NCI-H2196 (cell line): ENCODE measurements at regions not wholly inside any gene's neighbourhood (a gene's known extent, or its start where the extent isn't known, plus 50 kb on each side); places are given as distances from the start of the nearest gene placed in this dataset.

Experiments
- DNase-seq: peaks from one replicate; lab custom pipeline; 2025; ENCODE audit not compliant: unreplicated experiment; lab: John Stamatoyannopoulos, UW

DNA sequence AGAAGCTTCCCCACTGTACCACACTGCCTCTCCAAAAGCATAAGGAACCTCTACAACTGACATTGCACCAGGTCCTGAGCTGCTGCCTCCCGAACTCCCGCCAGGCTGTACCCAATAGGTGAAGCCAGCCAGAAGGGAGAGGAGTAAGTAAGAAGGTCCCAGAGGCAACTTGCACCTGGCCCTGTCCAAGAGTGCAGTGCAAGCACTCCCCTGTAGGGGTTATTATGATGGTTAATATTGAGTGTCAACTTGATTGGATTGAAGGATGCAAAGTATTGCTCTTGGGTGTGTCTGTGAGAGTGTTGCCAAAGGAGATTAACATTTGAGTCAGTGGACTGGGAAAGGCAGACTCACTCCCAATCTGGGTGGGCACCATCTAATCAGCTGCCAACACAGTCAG lies 879.3 kb upstream of the SLIT2 start:
- DNase-seq: no peak

DNA sequence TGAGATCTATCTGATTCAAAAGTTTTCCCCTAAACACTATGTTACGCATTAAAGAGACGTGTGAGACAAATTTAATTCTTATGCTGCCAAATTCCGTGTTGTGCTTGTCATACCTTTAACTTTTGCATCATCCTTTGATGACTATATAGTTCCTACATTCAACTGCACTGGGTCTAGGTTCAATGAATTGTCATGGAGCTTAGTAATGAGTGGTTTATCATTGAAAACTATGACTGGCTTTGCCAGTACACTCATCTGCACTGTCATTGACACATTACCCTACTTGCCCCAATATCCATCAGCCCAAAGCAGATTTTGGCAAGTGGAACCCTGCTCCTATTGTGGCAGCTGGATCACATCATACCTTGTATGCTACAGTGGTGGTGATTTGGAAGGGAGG lies 882.9 kb upstream of the SLIT2 start:
- DNase-seq: no peak

DNA sequence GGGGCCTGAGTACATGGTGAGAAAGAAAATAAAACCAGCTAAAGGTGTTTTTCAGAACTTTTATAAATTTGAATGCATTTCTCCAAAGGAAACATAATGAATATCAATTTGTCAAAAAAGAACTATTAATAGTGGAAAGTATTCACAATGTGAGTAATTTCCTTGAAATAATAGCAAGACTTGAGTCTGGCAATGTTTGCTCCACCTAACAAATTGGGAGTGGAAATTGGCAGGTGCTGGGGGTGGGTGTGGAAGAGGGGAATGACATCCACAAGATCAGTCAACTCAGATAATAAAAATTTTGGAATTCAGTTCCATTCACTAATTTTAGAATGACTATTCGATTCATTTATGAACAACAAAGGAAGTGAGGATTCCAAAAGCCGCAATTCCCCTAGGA lies 884.8 kb upstream of the SLIT2 start:
- no peak for DNase-seq

DNA sequence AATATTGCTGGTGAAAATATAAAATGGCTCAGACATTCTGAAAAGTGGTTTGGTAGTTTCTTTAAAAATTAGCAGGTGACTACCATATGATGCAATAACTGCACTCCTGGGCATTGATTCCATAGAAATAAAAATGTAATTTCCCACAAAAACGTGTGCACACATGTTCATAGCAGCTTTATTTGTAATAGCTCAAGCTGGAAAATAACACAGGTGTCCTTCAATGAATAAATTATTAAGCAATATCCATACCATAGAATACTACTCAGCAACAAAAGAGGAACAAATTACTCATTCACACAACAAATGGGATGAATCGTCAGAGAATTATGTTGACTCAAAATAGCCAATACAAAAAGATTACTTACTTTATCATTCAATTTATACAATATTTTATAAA lies 893.7 kb upstream of the SLIT2 start:
- DNase-seq: no peak

DNA sequence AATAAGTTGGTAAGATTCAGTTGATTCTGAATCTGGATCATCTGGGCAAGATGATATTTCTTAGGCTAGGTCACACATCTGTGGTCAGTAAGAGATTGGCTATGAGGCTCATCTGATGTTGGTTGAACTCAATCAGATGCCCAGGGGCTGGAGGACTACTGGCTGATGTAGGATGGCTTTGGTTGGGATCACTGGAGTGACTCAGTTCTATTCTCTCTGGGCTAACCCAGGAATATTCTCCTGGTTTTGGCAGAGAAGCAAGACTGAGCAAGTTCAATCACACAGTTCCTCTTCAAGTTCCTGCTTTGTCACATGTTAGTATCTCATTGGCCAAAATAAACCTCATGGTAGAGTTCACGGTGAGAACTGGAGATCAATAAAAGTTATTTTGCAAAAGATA lies 902.3 kb upstream of the SLIT2 start:
- no peak for DNase-seq

DNA sequence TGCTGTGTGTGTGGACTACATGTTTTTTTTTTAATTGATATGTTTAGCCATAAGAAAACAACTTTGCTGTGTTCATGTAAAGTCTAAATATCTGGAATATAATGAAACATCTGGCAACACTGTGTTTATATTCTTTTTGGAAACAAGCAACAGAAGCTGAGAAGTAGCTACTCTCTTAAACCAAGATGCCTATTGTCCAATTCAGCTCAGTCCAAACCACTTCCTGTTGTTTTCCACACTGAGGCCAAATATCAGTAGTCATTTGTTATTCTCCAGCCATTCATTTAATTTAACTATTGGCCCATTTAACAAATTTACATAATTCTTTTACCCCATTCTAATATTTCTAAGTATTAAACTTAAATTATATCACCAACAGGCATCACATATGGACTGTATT lies 903.0 kb upstream of the SLIT2 start:
- no peak for DNase-seq

DNA sequence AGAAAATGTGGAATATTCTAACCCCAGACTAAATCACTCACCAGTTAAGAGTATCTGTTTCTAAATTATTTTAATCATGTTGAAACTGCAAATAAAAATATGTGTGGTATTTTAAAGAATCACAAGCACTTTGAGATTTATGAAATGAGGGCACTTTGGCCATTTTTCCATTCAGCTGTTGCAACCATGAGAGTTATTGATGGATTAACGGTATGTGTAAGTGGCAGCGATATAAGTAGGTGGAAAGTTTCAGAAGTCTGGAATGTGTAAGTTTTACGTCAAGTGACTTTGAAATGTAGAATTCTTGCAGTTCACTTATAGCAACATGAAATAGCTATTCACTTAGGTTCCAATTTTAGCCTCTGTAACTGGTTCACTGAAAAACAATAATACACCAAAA lies 905.1 kb upstream of the SLIT2 start:
- no peak for DNase-seq

DNA sequence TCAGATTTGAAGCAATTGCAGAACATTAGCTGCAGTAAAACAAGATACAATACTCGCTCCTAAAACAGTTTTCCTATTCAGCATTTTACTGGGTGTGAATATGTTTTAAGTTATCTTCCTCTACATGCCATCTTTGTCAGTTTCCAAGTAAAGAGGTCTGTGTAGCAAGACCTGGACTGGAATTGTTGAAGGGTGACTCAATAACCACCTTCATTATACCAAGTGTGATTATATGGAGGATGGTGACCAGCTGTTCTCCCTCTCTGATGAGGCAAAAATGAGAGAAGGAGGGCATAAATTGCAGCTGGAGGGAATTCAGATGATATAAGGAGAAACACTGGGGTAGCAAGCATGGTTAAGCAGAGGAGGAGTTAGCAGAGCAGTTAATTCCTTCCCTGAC lies 922.1 kb upstream of the SLIT2 start:
- DNase-seq: no peak

DNA sequence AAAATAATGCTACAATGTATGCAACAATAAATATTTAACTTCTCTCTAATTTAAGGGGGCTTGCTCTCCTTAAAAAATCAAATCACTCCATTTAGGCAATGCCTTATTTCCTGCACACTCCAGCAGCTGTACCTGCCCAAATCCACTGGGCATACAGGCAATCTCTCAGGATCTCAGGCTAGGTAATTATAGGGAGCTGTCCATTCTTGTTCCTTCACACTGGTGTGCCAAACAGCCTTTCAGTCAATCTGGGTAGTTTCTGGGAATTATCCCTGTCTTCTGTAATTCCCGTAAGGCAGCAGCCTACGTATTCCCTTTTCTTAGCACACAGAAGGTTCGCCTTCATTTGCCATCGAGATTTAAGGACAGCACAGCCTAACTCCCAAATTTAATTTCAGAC lies 922.6 kb upstream of the SLIT2 start:
- DNase-seq: no peak

DNA sequence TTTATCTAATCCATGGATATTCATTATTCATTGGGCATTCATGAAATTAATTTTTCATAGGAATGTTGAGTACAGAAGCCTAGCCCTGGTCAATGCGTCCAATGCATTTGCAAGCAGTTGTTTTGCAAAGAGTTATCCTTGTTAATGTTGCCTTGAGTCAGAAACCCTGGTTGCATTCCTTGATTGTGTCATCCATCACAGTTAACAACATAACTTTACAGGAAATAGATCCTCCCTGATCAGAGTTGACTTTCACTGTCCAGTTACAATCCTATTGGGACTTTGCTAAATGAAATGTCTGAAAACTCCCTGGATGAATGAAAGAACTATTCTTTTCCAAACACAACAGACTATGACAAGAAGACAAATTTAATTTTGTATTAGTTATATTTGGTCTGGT lies 924.3 kb upstream of the SLIT2 start:
- no peak for DNase-seq

DNA sequence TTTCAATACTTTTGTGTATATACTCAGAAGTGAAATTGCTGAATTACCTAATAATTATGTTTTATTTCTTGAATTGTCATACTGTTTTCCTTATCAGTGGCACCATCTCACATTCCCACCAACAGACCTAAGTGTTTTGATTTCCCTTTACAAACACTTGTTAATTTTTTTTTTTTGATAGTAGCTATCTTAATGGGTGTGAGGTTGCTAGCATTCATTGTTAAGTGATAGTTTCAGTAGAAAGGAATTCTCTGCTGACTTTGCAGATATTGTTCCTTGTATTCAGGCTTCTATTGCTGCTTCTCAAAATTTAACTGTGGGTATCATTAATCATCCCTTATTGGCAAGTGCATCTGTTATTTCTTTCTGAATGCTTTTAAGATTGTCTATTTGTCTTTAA lies 927.5 kb upstream of the SLIT2 start:
- DNase-seq: no peak

DNA sequence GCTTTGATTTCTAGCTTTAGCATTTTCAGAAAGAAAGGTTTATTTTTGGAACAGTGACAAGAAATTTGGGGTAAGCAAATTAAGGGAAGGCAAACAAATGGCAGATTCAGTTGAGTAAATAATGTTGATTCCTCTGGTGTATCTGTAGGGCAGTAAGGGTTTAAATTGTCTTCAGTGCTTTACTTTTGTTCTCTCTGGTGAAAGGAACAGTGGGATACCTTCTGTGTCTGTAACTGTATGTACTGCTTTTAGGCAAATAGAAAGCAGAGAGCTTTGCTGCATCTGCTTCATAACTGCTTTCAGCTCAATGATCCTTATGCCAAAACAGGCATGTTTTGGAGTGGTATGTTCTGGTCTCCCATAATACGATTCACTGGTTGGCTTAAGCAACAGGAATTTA lies 932.1 kb upstream of the SLIT2 start:
- DNase-seq: no peak

DNA sequence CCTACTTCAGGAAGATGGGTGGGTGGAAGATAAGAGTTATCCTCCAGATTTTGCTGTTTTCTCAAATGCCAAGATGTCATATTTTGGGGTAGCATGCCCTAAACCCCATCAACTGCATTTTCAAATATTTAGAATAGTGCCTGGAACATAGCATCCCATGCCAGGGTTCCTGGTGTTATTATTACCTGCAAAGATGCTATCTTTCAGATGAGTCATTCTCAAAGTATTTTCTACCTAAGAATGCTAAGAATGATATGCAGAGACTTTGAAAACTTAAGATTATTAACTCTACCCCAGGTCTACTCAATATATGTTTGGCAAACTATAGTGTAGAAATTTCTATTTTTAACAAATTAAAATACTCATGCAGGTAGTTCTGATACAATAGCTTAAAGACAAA lies 934.3 kb upstream of the SLIT2 start:
- DNase-seq: no peak

DNA sequence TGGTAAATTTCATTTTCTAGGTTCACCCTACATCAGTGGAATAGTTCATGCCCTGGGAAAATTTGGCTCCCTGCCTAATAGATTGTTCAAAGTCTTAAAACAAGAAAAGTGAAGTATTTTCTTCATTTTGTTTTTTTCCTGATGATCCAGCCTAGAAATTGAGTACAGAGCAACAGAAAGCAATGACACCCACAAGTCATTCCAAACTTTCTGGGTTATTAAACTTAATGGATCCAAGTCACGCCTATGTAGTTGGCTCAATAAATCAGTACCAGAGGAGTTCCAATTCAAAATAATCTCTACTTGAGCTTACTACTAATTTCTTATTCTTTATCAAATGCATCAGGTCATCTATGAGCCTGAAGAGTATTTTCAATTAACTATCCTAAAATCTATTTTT lies 937.6 kb upstream of the SLIT2 start:
- DNase-seq: no peak

DNA sequence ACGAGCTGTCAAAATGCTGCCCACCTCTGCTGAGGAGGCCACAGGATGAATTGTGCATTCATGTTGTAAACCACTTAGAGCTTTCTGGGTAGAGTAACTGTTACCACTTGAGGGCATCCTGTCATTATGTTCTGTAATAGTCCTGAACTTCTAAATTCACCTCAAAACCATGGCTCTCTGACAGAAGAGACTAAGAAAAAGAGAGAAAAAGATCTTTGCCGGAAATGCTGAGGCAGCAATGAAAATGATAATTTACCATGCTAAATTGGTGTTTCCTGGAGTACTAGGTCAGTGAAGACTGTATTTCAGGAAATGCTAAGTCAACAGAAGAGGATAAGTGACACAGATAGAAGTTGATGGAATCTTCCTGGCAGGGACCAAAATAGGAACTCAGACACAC lies 942.3 kb upstream of the SLIT2 start:
- no peak for DNase-seq

DNA sequence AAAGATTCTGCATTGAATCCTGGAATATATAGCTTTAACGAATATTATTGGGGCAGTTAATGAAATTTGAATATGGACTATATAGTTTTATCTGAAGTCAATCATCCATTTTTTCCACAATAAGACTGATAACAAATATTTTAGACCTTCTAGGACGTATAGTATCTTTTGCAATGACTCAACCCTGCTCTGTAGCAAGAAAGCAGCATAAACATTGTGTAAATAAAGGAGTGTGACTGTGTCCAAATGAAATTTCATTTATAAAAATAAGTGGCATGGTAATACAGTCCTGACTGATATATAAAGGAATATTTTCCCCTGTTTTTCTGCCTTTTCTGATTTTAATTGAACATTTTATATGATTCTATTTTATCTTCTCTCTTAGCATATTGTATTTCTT lies 947.7 kb upstream of the SLIT2 start:
- DNase-seq: no peak

DNA sequence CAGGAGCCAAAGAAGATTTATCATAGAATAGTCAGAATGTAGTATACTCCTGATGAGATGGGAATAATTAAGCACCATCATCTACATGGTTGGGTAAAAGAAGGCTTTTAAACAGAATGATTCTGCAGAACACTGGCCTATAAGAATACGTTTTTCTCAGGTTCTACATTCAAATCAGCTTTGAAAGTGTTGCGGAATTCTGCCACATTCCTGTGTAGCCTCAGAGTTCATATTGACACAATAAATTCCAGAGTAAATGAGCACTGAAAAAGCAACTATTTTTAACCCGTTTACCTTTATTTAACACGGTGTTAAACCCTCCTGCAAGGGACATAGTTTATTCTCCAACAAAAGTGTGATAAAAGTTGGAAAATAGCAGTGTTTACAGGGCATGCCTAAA lies 950.2 kb upstream of the SLIT2 start:
- DNase-seq: no peak

DNA sequence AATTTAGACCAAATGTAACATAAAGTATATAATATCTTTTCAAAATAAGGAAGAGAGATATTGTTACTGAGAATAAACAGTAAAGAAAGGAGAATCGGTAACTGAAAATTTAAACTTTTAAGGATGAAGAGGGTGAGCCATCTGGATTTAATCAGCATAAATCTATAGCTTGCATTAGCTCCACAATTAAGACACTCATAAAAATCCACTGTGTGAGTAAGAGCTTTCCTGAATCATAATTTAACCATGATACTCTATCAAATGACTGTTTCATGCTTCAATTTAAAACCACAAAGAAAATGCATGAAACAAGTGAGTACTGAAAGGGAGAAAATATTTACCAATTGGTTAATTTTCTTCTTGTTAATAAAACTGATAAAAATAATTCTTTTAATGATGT lies 951.5 kb upstream of the SLIT2 start:
- no peak for DNase-seq

DNA sequence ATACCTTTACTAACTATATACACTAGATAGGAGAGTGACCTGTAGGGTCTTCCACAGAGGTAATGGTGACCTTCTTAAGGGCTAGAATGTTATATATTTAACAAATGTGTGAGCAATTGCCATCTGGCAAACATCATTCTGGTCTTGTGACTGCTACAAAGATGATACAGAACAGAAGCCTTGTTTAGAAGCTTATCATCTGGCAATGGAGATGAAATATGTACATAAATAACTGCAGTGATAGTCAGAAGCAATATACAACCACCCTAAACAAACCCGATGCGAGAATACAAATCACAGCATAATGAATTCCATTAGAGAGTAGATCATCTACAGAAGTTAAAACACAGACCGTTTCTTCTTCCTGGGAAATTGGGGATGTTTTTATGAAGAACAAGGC lies 952.7 kb upstream of the SLIT2 start:
- no peak for DNase-seq

DNA sequence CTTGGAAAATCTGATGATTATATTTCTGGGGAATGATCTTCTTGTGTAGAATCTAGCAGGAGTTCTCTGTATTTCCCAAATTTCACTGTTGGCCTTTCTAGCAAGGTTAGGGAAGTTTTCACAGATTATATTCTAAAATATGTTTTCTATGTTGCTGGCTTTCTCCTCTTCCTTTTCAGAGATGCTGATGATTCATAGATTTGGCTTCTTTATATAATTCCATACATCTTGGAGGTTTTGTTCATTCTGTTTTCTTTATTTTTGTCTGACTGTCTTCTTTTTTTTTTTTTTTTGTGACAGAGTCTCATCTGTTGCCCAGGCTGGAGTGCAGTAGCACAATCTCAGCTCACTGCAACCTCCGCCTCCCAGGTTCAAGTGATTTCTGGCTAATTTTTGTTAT lies 957.9 kb upstream of the SLIT2 start:
- no peak for DNase-seq

DNA sequence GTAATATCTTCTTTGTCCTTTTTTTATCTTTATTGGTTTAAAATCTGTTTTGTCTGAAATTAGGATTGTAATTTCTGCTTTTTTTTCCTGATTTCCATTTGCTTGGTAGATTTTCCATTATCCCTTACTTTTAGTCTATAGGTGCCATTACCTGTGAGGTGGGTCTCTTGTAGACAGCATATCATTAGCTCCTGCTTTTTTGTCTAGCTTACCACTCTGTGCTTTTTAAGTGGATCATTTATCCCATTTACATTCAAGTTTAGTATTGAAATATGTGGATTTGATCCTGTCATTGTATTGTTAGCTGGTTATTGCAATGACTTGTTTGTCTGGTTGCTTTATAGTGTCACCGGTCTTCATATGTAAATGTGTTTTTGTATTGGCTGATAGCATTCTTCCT lies 958.6 kb upstream of the SLIT2 start:
- no peak for DNase-seq

DNA sequence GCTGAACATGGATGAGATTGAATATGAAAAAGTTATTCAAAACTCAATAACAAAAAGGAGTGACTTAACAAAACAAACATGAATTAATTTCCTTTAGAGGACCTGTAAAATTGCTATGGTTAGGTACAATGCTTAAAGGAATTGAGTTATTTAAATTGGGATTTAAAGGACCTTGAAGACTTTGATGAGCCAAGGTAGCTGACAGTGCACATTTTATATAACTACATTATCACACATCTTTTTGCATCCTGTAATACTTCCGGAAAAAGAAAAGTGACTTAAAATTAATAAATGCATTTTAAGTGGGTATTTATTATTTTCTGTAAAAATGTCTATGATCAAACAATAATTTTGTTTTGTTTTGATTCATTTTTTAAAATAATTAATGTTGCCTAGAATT lies 964.8 kb upstream of the SLIT2 start:
- no peak for DNase-seq

DNA sequence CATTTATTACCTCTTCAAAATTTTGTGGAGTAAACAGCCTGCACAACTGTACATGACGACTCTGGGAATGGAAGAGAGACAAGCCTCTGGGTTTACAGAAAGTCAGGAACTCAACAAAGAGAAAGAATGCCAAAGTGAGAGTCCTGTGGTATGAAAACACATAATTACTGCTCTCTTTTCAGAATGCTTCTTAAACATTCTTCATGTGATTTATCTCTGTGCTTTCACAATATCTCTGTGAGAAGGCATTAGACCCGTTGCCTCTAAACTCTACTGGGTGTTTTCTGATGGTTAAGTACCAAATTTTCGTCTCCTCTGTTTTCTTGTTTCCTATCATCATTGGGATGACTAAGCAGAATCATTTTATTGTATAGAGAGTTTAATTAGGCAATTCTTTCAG lies 966.6 kb upstream of the SLIT2 start:
- no peak for DNase-seq

DNA sequence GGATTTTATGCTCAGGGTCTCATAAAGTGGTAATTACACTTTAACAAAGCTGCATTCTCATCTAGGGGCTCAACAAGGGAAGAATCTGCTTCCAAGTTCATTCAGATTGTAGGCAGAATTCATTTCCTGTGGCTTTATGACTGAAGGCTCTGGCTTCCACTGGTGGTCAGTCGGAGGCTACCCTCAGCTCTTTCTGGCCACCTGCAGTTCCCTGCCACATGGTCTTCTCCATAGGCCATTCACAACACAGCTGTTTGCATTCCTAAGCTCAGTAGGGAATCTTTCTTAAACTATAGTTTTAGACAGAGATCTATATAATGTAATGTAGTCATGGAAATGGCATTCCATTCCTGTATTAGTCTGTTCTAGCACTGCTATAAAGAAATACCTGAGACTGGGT lies 973.0 kb upstream of the SLIT2 start:
- no peak for DNase-seq
